ENCODE measurements at regions not wholly inside any gene's neighbourhood (a gene's known extent, or its start where the extent isn't known, plus 50 kb on each side); places are given as distances from the start of the nearest gene placed in this dataset.
A peak's percentile ranks its signal among the peaks of the same experiment; 100 is the strongest.

GRCh38 chr1:234781241-234782065 lies 171.5 kb upstream of the IRF2BP2 start (continued):
- no peak for TF ChIP-seq ZHX1 (conservative IDR thresholded peaks at IDR 0.05; ENCODE audit: low read length)
- peak; percentile 59; the same call in 1 of the 2 replicates for TF ChIP-seq ESRRA (IDR thresholded peaks at IDR 0.05; ENCODE audit: borderline replicate concordance, low read depth)
- TF ChIP-seq GATA2 (CRISPR knock-in tag; IDR thresholded peaks at IDR 0.05), result no peak
- TF ChIP-seq AFF4 (CRISPR knock-in tag; IDR thresholded peaks at IDR 0.05), result no peak
- no peak for TF ChIP-seq POLR3A (IDR thresholded peaks at IDR 0.05; ENCODE audit: borderline replicate concordance, extremely low read depth, insufficient read depth, insufficient read length)
- TF ChIP-seq TCF15 (CRISPR knock-in tag; IDR thresholded peaks at IDR 0.05), result 0 out of 2 replicates have a peak, but pooled peaks have one; percentile 59
- no peak for TF ChIP-seq ZNF583 (CRISPR knock-in tag; IDR thresholded peaks at IDR 0.05)
- no peak for TF ChIP-seq ZKSCAN3 (CRISPR knock-in tag; IDR thresholded peaks at IDR 0.05)
- TF ChIP-seq SP2 (IDR thresholded peaks at IDR 0.05; ENCODE audit: extremely low read depth, low read depth, low read length, poor library complexity, severe bottlenecking), result no peak
- TF ChIP-seq RBM39 (optimal IDR thresholded peaks at IDR 0.05; ENCODE audit: low read depth, low read length), result no peak
- no peak for TF ChIP-seq BCL6 (CRISPR knock-in tag; IDR thresholded peaks at IDR 0.05)
- no peak for TF ChIP-seq SRF (CRISPR knock-in tag; IDR thresholded peaks at IDR 0.05)
- no peak for TF ChIP-seq SETDB1 (IDR thresholded peaks at IDR 0.05; ENCODE audit: low read length)
- no peak for TF ChIP-seq ZNF324 (CRISPR knock-in tag; IDR thresholded peaks at IDR 0.05)
- no peak for TF ChIP-seq KLF1 (tag; IDR thresholded peaks at IDR 0.05)
- no peak for TF ChIP-seq SRSF3 (IDR thresholded peaks at IDR 0.05; ENCODE audit: insufficient read depth, low read length)
- no peak for TF ChIP-seq DLX4 (CRISPR knock-in tag; IDR thresholded peaks at IDR 0.05)
- TF ChIP-seq TEAD4 (IDR thresholded peaks at IDR 0.05; ENCODE audit: low read length), result no peak
- TF ChIP-seq TEAD4 (CRISPR knock-in tag; IDR thresholded peaks at IDR 0.05; ENCODE audit: borderline replicate concordance), result peak; percentile 34; the same call in 1 of the 2 replicates
- TF ChIP-seq SIRT6 (IDR thresholded peaks at IDR 0.05; ENCODE audit: low read depth, low read length), result no peak

Data from K562 (cell line).